CD4-positive, alpha-beta T cell treated with Interleukin-2 at 100 ng/mL for 4 hours (primary cell): ENCODE measurements at regions not wholly inside any gene's neighbourhood (a gene's known extent, or its start where the extent isn't known, plus 50 kb on each side); places are given as distances from the start of the nearest gene placed in this dataset.

Source experiments
- DNase-seq: peaks from one replicate; pipeline ENCODE4 v3.0.0-alpha.2; 2020; ENCODE audit warnings: low spot score

GRCh38 chr14:49971156-49972130, 78.6 kb downstream of the ARF6 start:
- DNase-seq, result peak; percentile 80

DNA sequence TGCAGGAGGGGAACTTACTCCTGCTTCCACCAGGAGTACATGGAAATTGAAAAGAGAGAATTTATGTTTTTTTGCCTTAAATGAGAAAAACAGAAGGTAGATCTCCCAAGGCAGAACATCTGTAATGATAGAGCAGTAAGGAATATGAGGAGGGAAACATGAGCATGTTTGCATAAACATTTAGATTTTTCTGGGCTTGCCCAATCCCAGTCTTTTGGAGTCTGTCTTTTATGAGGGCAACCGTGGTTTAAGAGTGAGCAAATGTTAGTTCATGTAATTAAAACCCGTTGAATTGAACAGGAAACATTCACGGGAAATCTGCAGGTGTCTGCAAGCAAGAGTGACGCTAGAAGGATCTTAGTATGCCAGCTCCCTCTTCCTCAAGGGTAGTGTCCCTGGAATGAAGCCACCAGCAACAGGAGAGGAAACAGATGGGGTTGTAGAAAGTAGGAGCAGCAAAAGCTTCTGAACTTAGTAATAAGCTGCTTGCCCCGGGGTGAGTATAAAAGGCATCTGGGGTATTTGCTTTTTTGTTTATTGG, 79.3 kb downstream of the ARF6 start:
- no peak for DNase-seq

GRCh38 chr14:49972823-49973222, 79.9 kb downstream of the ARF6 start:
- peak; percentile 70 for DNase-seq

GRCh38 chr14:49975276-49975675, 82.4 kb downstream of the ARF6 start:
- no peak for DNase-seq

GRCh38 chr14:49975799-49976198, 82.9 kb downstream of the ARF6 start:
- DNase-seq, result no peak

DNA sequence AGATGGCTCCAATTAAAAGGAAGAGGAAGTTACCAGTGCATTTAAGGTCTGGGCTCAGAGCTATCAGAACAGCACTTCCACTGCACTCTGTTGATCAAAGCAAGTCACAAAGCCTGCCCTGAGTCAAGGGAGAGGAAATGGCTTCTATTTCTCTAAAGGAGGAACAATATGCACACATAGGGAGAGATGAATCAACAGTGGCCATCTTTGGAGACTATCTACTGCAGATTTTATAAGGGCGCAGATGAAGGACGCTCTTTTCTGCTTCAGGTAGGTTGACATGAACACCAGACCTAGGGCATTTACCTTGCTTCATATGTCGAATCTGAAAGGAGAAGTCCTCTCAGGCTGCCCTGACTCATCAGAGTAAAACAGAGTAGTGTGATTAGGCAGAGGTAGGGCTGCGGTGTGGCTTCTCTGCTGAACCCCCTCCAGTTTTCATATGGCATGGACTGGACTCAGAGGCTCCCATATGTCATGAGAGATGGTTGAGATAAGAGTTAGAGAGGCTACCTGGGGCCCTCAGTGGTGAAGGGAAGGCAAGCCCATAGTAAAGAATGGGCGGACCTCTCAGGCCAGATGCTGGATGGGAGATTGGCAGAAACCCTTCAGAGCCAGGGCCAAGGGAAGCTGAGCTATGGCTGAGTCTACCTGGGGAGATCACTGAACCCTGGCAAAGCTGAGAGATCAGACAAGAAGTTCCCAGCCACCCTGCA, 84.4 kb downstream of the ARF6 start:
- DNase-seq, result peak; percentile 64

DNA sequence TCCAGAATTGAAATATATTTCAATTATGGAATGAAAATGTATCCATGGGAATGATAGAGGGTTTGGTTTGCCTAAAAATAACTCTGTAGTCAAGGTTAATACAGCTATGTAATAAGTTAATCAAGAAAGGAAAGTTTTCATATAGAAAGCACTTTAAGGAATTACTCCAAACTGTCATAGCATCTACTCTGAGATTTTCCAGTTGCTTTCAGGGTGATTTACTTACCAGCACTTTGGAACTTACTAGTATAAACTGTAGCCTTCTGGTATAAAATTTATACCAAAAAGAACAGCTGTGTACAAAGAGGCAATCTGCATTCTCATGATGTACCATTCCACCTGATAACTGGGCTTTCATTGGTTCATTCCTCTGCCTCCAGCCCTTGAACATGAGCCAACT, 87.1 kb downstream of the ARF6 start:
- DNase-seq, result no peak

GRCh38 chr14:49982082-49982481, 89.2 kb downstream of the ARF6 start:
- DNase-seq, result no peak

DNA sequence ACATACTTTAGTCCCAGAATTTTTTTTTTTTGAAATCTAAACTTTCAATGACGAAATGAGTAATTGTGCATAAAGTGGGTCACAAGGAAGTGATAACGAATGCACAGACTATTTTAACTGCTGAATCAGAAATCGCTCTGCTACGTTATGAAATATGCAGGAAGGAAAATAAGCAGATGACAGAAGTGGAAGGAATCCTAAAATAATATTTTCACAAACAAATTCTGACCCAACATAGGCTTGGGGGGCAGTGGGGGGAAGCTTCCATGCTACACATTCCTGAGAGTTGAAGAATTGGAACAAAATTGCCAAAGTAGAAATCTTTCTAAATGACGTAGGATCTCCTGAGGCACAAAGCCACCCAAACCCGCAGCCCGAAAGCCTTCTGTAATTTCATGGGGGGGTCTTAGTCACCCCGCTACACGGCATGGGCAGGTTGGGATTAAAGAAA, 89.6 kb downstream of the ARF6 start:
- DNase-seq, result peak; percentile 22

DNA sequence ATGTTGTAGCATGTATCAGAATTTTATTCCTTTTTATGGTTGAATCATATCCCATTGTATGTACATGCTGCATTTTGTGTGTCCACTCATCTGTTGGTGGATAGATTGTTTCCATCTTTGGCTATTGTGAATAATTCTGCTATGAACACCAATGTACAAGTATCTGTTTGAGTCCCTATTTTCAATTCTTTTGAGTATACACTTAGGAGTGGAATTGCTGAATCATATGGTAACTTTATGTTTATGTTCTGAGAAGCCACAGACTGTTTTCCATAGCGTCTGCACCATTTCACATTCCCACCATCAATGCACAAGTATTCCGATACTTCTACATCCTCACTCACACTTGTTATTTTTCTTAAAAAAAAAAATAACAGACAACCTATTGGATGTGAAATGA, 91.5 kb downstream of the ARF6 start:
- no peak for DNase-seq

- no peak for DNase-seq
Observed at GRCh38 chr14:49986343-49987014, 93.6 kb downstream of the ARF6 start.

- no peak for DNase-seq
Observed at GRCh38 chr14:49988080-49988990, 95.5 kb downstream of the ARF6 start.

GRCh38 chr14:49989966-49990365, 97.1 kb downstream of the ARF6 start:
- DNase-seq, result no peak

- no peak for DNase-seq
Observed at GRCh38 chr14:49991491-49991890, 98.6 kb downstream of the ARF6 start.

- no peak for DNase-seq
Observed at GRCh38 chr14:49992036-49992435, 99.2 kb downstream of the ARF6 start.

GRCh38 chr14:49992448-49992847, 99.6 kb downstream of the ARF6 start:
- DNase-seq, result no peak

- no peak for DNase-seq
Observed at GRCh38 chr14:49992901-49993339, 100.0 kb downstream of the ARF6 start.

- DNase-seq, result no peak
Observed at GRCh38 chr14:49993565-49993964, 100.7 kb downstream of the ARF6 start.

GRCh38 chr14:49994951-49995561, 102.2 kb downstream of the ARF6 start:
- no peak for DNase-seq

DNA sequence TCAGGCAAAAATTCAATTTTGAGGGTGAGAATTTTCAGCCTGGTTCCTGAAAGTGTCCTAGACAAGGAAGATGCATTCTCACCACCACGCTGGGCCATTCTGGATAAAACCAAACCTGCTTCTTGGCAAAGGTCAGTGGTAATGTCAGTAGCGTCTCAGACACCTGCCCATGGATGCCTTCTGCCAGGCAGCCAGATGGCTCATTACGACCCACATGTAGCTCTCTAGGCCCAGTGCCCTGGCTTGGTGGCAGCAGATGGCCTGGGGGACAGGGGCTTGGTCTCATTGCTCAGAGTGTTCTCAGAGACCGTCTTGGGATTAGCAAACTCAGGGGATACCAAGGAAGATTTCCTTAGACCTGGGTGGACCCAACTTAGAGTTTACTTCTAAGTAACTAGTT, 105.1 kb downstream of the ARF6 start:
- DNase-seq, result no peak
